ENCODE measurements at regions not wholly inside any gene's neighbourhood (a gene's known extent, or its start where the extent isn't known, plus 50 kb on each side); places are given as distances from the start of the nearest gene placed in this dataset.

- no peaks in the 10 kb centered on the region for H3K4me1 ChIP-seq
- no peak overlapping the region for H3K27ac ChIP-seq
- TF ChIP-seq POLR2A (IDR thresholded peaks at IDR 0.05) = no peak
- no peak for TF ChIP-seq CTCF (IDR thresholded peaks at IDR 0.05)
- H3K9me3 ChIP-seq = no peaks in the 10 kb centered on the region
- no peaks in the 10 kb centered on the region for H3K36me3 ChIP-seq
- H3K4me3 ChIP-seq = no peak overlapping the region
- intact Hi-C loops (cut with DNase I; ENCODE audit: low total_unique reads) = no loop called here
- no peak for DNase-seq
- no peaks in the 10 kb centered on the region for H3K27me3 ChIP-seq
These were observed 555.6 kb downstream of the EPHA4 start for GRCh38 chr2:221016551-221016950.

GRCh38 chr2:221018262-221018661 is 553.8 kb downstream of the EPHA4 start:
- H3K4me3 ChIP-seq = no peak overlapping the region
- TF ChIP-seq CTCF (IDR thresholded peaks at IDR 0.05) (no peak), POLR2A (IDR thresholded peaks at IDR 0.05) (no peak)
- H3K27ac ChIP-seq = no peak overlapping the region
- H3K27me3 ChIP-seq = no peaks in the 10 kb centered on the region
- H3K4me1 ChIP-seq = no peaks in the 10 kb centered on the region
- no peaks in the 10 kb centered on the region for H3K9me3 ChIP-seq
- DNase-seq = no peak
- no peaks in the 10 kb centered on the region for H3K36me3 ChIP-seq
- intact Hi-C loops (cut with DNase I; ENCODE audit: low total_unique reads) = no loop called here

- H3K4me3 ChIP-seq = no peak overlapping the region
- no peaks in the 10 kb centered on the region for H3K9me3 ChIP-seq
- H3K27ac ChIP-seq = no peak overlapping the region
- TF ChIP-seq CTCF (IDR thresholded peaks at IDR 0.05) (no peak), POLR2A (IDR thresholded peaks at IDR 0.05) (no peak)
- no peaks in the 10 kb centered on the region for H3K4me1 ChIP-seq
- DNase-seq = no peak
- no peaks in the 10 kb centered on the region for H3K27me3 ChIP-seq
- intact Hi-C loops (cut with DNase I; ENCODE audit: low total_unique reads) = no loop called here
- no peaks in the 10 kb centered on the region for H3K36me3 ChIP-seq
These were observed 552.4 kb downstream of the EPHA4 start for GRCh38 chr2:221019668-221020067.

- no peaks in the 10 kb centered on the region for H3K27me3 ChIP-seq
- intact Hi-C loops (cut with DNase I; ENCODE audit: low total_unique reads) = no loop called here
- no peak overlapping the region for H3K4me3 ChIP-seq
- no peak for DNase-seq
- no peaks in the 10 kb centered on the region for H3K4me1 ChIP-seq
- TF ChIP-seq CTCF (IDR thresholded peaks at IDR 0.05) = no peak
- TF ChIP-seq POLR2A (IDR thresholded peaks at IDR 0.05) = no peak
- H3K36me3 ChIP-seq = no peaks in the 10 kb centered on the region
- H3K9me3 ChIP-seq = no peaks in the 10 kb centered on the region
- H3K27ac ChIP-seq = no peak overlapping the region
These were observed 549.5 kb downstream of the EPHA4 start for GRCh38 chr2:221022554-221022953.

- intact Hi-C loops (cut with DNase I; ENCODE audit: low total_unique reads) = no loop called here
- TF ChIP-seq CTCF (IDR thresholded peaks at IDR 0.05) (no peak), POLR2A (IDR thresholded peaks at IDR 0.05) (no peak)
These were observed 546.7 kb downstream of the EPHA4 start for GRCh38 chr2:221025398-221025797.

More at GRCh38 chr2:221025398-221025797, 546.7 kb downstream of the EPHA4 start:
- H3K27ac ChIP-seq = no peak overlapping the region
- H3K4me3 ChIP-seq = no peak overlapping the region
- no peak for DNase-seq
- no peaks in the 10 kb centered on the region for H3K9me3 ChIP-seq
- H3K27me3 ChIP-seq = no peaks in the 10 kb centered on the region
- H3K36me3 ChIP-seq = no peaks in the 10 kb centered on the region
- no peaks in the 10 kb centered on the region for H3K4me1 ChIP-seq
